Hematopoietic multipotent progenitor cell treated with erythropoietin and hydrocortisone succinate and interleukin-3 and kit ligand, for 6 days (in vitro differentiated cells): ENCODE measurements at regions not wholly inside any gene's neighbourhood (a gene's known extent, or its start where the extent isn't known, plus 50 kb on each side); places are given as distances from the start of the nearest gene placed in this dataset.

Source experiments
- DNase-seq: peaks from one replicate; pipeline ENCODE4 v3.0.0-alpha.2; 2015

DNA sequence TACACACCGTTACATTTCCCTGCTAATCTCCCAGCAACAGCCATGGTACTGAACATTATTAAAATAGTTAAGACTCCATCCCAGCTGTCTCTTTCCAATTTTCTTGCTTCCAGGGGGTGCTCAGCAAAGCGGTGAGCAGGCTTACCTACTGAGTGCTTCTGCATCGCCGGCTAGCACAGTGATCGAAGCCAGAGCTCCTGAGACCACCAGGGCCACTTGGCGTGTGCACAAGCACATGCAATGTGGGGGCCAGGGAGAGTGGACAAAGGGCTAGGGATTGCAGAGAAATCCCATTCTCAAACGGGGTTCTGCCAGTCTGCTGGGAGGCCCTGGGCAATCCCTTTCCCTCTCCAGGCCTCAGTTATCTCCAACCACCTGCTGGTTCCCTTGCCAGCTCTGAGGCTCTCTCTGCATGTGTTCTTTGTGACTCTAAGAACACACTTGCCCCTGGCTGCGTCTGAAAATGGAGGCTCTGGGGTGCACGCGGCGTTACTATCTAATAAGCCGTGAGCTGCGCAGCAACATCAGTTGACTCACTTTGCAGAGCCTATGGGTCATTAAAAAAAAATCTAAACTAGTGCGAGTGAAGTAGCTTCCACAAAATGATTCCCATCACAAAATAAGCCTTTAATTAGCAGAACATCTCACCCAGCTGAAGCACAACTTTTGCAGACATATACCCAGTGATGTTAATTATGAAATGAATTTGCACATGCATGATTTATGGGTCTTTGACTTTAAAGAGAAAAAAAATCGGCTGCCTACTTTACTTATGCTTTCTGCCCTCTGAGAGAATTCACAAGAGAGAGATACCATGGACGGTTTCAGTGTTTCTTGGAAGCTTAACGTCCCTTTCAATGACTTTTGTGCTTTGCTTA, 271.5 kb downstream of the TLE3 start:
- no peak for DNase-seq

DNA sequence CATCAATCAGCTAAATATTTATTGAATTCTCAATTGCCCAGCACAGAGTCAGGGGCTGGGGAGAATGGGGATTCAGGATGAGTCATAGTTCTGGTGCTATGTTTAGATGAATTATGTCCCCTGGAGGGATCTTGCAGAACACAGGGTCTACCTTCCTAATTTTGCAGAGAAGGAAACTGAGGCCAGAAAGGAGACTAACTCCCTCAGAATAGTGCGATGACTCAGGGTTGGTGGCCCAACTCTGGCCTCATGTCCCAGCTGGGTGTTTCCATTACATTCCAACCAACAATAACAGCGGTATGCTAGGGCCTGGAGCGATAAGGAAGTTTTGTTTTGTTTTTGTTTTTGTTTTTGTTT, 270.9 kb downstream of the TLE3 start:
- DNase-seq: no peak

GRCh38 chr15:69827751-69828150, 270.0 kb downstream of the TLE3 start:
- DNase-seq: no peak

DNA sequence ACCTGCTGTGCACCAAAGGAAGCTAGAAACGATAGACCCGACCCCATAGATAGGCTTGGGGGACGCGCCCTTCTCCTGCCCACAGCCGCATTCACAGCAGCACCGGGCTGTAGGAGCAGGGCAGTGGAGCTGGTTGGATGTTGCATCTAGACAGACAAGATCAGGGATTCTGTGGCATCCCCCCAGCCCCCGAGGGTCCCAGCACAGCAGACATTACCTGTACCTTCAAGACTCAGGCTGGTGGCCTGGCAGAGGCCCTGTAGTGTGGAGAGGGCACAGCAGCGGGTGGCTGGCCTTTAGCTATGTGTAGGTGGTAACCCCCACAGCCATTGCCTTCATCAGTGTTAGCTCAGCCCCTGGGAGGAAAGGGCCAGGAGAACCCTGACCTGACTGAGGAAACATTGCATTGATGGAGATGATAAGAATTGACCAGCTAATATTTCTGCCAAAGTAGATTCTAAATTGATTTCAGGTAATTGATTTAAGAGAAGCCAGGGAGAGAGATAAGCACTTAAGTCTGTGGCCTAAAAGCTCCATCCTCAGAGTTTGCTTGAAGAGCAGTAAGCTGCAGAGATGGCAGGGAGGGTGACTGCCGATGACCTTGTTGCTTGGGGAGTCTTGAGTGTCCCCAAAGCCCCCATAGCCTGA, 269.4 kb downstream of the TLE3 start:
- no peak for DNase-seq

DNA sequence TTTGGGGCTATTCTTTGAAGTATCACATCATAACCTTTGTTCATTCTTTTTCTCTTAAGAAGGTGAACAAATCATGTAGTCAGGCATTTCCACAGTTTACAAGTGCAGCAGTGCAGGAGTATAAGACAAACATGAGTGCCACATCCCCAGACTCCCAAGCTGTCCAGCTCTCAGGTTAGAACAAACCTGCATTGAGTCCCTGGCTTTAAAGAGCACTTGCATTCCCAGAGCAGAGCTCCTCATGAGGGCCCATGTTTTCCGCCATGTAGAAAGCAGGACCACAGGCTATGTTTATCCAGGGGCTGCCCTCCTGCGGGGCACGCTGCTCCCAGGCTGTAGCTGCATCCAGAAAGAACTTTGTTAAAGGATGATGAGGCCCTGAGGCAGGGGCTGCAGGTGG, 267.7 kb downstream of the TLE3 start:
- DNase-seq: no peak

DNA sequence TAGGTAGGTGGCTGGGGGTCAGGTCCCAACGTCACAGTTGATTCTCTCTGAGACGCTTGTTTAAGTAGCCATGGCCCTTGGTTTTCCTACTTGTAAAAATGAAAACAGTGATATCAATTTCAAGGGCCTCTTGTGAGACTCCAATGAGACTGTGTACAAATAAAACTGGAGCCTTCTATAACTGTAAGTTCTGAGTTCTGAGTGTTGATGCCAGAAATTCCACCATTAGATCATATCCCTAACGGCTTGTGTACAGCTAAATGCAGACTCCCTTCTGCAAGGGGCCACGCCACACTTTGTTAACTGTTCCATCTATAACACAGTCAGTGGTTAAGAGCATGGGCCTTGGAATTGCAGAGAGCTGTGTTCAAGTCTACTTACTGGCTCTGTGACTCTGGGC, 267.3 kb downstream of the TLE3 start:
- no peak for DNase-seq

GRCh38 chr15:69830876-69831275, 266.8 kb downstream of the TLE3 start:
- DNase-seq: no peak

DNA sequence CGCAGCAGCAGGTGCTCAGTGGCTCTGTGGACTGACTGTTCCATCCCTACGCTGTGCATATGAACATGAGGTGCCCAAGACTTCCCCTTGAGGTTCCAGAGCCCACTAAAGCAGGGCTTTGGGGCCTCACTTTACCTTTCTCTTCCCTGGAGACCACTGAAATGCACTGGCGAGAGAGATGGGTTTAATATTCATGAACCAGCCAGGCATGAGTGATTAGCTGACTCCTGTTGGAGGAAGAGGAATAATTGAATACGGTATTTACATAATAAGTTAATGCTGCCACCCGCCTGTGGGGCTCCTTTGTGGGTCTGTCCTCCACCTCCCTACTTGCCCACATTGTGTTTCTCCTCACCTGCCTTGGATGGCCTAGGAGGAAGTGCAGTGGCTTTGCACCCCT, 263.4 kb downstream of the TLE3 start:
- no peak for DNase-seq

GRCh38 chr15:69834761-69835160, 263.0 kb downstream of the TLE3 start:
- no peak for DNase-seq

DNA sequence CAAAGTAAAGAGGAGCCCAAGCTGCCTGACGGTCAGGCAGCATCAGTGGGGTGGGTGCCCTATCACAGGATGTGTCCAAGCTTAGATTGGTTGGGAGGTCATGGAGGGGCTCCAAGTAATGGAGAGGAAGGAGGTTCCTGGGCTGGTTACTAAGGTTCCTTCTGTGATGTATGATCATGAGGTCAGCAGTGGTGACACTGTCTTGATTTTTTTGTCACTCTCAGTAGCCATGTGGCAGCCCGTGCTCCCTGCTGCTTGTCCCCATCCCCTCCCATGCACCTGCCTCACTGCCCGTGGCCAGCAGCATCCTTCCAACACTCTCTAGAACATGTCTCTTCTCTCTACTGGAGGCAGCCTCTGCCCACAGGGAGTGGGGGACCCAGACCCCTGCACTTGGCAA, 261.7 kb downstream of the TLE3 start:
- no peak for DNase-seq

GRCh38 chr15:69836526-69837230, 261.0 kb downstream of the TLE3 start:
- DNase-seq: no peak

DNA sequence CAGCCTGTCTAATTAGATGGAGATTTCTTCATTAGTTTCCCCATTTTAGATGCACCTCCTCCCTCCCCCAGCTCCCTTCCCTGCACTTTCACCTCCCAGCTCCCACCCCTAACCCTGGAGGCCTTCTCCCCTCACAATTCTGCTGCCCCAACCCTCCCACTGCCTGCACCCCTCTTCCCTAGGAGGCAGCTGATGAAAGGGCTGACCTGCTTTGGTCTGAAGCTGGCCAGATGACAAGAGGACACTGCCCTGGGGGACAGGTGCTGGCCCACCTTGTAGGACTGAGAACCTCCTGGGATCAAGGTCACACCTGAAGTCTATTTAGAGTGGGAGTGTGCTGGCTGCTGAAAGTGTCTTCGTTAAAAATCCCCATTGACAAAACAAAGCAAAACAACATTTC, 259.4 kb downstream of the TLE3 start:
- no peak for DNase-seq

GRCh38 chr15:69838994-69839393, 258.7 kb downstream of the TLE3 start:
- no peak for DNase-seq

DNA sequence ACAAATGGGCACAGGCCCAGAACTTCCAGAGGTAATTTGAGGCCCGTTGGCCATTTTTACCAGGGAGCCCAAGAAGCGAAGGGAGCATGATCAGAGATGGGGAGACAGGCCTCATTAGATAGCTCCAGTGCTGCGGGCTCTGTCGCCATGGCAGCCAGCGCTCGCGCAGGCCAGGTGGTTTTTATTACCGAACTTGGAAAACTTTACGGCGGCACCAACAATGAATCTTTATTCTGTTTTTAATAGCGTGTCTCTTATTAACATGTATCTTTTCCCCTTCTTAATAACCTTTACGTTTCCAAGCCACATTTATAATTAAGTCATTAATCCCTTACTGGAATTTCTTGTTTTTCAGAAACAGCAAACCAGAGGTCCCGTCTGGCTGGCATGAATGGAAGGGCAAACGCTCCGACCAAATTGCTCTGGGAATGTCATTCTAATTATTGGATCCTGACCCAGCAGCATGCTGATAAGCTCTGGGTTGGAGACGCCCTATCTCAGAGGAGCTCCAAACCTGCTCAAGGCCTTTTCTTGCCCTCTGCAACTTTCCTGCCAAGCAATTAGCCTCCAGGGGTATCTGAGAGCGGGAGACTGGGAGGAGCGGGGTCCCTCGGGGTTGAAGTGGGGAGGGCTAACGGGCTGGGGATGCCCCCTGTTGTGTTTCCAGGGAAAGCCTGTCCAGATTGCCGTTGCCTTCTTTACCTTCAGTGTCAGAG, 256.4 kb downstream of the TLE3 start:
- no peak for DNase-seq

DNA sequence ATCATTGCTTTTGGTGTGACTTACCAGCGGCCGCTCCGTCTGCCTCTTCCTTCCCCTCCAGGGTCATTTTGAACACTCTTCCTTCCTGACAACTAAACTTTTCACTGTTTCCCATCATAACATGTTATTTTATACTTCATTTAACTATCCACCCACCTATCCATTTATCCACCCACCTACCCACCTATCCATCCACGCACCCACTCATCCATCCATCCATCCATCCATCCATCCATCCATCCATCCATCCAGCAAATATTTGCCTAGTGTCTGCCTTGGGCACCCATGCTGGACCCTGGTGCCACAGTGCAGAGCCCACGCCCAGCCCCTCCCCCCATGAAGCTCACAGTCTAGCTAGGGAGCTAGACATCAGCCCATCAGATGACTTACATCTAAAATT, 254.9 kb downstream of the TLE3 start:
- no peak for DNase-seq

DNA sequence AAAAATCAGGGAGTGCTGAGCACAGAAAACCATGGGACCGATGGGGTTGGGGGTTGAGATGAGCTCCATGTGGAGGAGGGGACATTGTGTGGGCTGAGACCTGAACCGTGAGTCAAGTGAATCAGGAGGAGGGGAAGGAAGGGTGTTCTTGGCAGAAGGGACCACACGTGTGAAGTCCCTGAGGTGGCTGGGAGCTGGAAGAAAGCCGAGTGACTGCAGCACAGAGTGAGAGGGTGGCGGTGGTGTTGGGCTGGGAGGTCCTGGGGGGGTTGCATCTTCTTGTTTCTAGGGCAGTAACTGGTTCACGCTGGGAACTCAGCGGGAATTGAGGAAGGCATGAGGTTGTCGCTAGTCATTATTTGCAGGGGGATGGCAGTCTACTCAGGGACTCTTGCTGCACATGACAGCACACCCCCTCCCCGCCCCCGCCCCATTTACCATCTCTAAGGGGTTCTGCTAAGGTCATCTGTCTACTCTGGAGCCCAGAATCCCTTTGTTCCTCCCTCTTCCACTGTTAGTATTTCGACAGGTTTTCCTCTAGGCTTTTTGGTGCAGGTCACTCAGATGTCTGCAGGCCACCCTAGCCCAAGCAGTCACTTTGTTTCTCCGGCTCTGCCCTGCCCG, 254.3 kb downstream of the TLE3 start:
- DNase-seq: no peak

- DNase-seq: no peak
Measured at GRCh38 chr15:69843900-69844304, 253.8 kb downstream of the TLE3 start.

GRCh38 chr15:69845159-69845558, 252.6 kb downstream of the TLE3 start:
- no peak for DNase-seq

DNA sequence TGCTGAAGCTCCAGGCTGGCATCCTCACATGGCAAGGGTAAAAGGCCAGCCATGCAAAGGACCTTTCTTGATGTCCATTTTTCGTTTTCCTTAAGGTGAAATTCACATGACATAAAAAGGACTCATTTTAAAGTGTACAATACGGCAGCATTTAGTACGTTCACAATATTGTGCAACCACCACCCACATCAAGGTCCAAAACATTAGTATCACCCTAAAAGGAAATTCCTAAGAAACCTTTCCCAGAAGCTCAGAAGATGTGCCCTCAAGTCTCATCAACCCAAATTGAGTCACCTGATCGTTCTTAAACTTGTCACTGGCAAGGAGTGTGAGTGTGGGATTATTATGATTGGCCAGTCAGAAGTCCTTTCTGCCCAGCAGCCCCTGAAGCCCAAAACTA, 250.1 kb downstream of the TLE3 start:
- no peak for DNase-seq

GRCh38 chr15:69848096-69848495, 249.6 kb downstream of the TLE3 start:
- no peak for DNase-seq

- no peak for DNase-seq
Measured at GRCh38 chr15:69848551-69849231, 249.0 kb downstream of the TLE3 start.

GRCh38 chr15:69849232-69849610, 248.5 kb downstream of the TLE3 start:
- no peak for DNase-seq
